Glutamatergic neuron (in vitro differentiated cells): ENCODE measurements at regions not wholly inside any gene's neighbourhood (a gene's known extent, or its start where the extent isn't known, plus 50 kb on each side); places are given as distances from the start of the nearest gene placed in this dataset.

Source experiments
- DNase-seq: peaks from one replicate; pipeline ENCODE4 v3.0.0; 2022
- H3K27ac Mint-ChIP-seq: one replicate; pipeline ENCODE4 v1.8.0; 2020; ENCODE audit warnings: mild to moderate bottlenecking, mixed read lengths, inconsistent platforms; ENCODE audit not compliant: unreplicated experiment
- H3K27me3 Mint-ChIP-seq: one replicate; pipeline ENCODE4 v1.8.0; 2020; ENCODE audit warnings: mild to moderate bottlenecking, moderate library complexity, mixed read lengths, inconsistent platforms; ENCODE audit not compliant: unreplicated experiment
- H3K36me3 Mint-ChIP-seq: one replicate; pipeline ENCODE4 v1.8.0; 2020; ENCODE audit warnings: mild to moderate bottlenecking, mixed read lengths, inconsistent platforms; ENCODE audit not compliant: unreplicated experiment
- H3K4me1 Mint-ChIP-seq: one replicate; pipeline ENCODE4 v1.8.0; 2020; ENCODE audit warnings: mild to moderate bottlenecking, low read depth, mixed read lengths, inconsistent platforms; ENCODE audit not compliant: unreplicated experiment
- H3K4me3 Mint-ChIP-seq: one replicate; pipeline ENCODE4 v1.8.0; 2020; ENCODE audit warnings: mild to moderate bottlenecking, mixed read lengths, inconsistent platforms; ENCODE audit not compliant: unreplicated experiment
- H3K9me3 Mint-ChIP-seq: one replicate; pipeline ENCODE4 v1.8.0; 2020; ENCODE audit warnings: mild to moderate bottlenecking, moderate library complexity, mixed read lengths, inconsistent platforms; ENCODE audit not compliant: unreplicated experiment
- CTCF ChIP-seq: fragments of 200-600 bp; sonication (generic); IDR thresholded peaks from one replicate; pipeline ENCODE4 v1.5.0; 2021; ENCODE audit not compliant: partially characterized antibody, unreplicated experiment

- H3K27ac Mint-ChIP-seq: no peak overlapping the region
- no peak for DNase-seq
- H3K9me3 Mint-ChIP-seq: peaks cover 3% of the 10 kb centered on the region
- peaks cover 3% of the 10 kb centered on the region for H3K27me3 Mint-ChIP-seq
- TF ChIP-seq CTCF: no peak
- no peaks in the 10 kb centered on the region for H3K4me1 Mint-ChIP-seq
- H3K4me3 Mint-ChIP-seq: no peak overlapping the region
- H3K36me3 Mint-ChIP-seq: no peaks in the 10 kb centered on the region
Measured at GRCh38 chr21:32209580-32209979, 69.3 kb downstream of the MIS18A start.

GRCh38 chr21:32207406-32207716 lies 71.5 kb downstream of the MIS18A start:
- Mint-ChIP-seq H3K27ac (no peak overlapping the region), H3K9me3 (peaks cover 4% of the 10 kb centered on the region), H3K4me1 (no peaks in the 10 kb centered on the region), H3K27me3 (peaks cover 1% of the 10 kb centered on the region), H3K4me3 (no peak overlapping the region), H3K36me3 (peaks cover 4% of the 10 kb centered on the region)
- DNase-seq: no peak
- TF ChIP-seq CTCF: no peak

GRCh38 chr21:32206631-32207405 lies 72.0 kb downstream of the MIS18A start:
- no peak for TF ChIP-seq CTCF

GRCh38 chr21:32203877-32204480 lies 74.9 kb downstream of the MIS18A start:
- DNase-seq: no peak
- no peak for TF ChIP-seq CTCF
- no peak overlapping the region for H3K4me3 Mint-ChIP-seq
- no peaks in the 10 kb centered on the region for H3K4me1 Mint-ChIP-seq
- no peak overlapping the region for H3K27ac Mint-ChIP-seq
- no peaks in the 10 kb centered on the region for H3K27me3 Mint-ChIP-seq
- H3K36me3 Mint-ChIP-seq: peaks cover 4% of the 10 kb centered on the region
- H3K9me3 Mint-ChIP-seq: peaks cover 5% of the 10 kb centered on the region

More at GRCh38 chr21:32206631-32207405, 72.0 kb downstream of the MIS18A start:
- Mint-ChIP-seq H3K4me3 (no peak overlapping the region), H3K36me3 (peaks cover 4% of the 10 kb centered on the region), H3K27ac (no peak overlapping the region), H3K9me3 (peaks cover 4% of the 10 kb centered on the region), H3K27me3 (peaks cover 1% of the 10 kb centered on the region), H3K4me1 (no peaks in the 10 kb centered on the region)
- no peak for DNase-seq

GRCh38 chr21:32200029-32200428 lies 78.8 kb downstream of the MIS18A start:
- DNase-seq: no peak
- Mint-ChIP-seq H3K9me3 (peaks cover 7% of the 10 kb centered on the region), H3K27ac (no peak overlapping the region), H3K27me3 (no peaks in the 10 kb centered on the region), H3K36me3 (peaks cover 4% of the 10 kb centered on the region), H3K4me3 (no peak overlapping the region), H3K4me1 (no peaks in the 10 kb centered on the region)
- no peak for TF ChIP-seq CTCF
